SK-N-SH (cell line): ENCODE measurements at regions not wholly inside any gene's neighbourhood (a gene's known extent, or its start where the extent isn't known, plus 50 kb on each side); places are given as distances from the start of the nearest gene placed in this dataset.

Experiments used
- CTCF ChIA-PET: fragments of 300-600, 350-600 bp; formaldehyde crosslinking; extraction: SDS; loops from one replicate; lab custom pipeline; 2021; lab: Yijun Ruan, JAX
- POLR2A ChIA-PET: fragments of 350-600 bp; sonication (Branson Sonifier 250); formaldehyde crosslinking; extraction: SDS; loops from one replicate; lab custom pipeline; 2020; ENCODE audit warnings: antibody characterized with exemption, inconsistent platforms; lab: Yijun Ruan, JAX
- DNase-seq: peaks from one replicate; pipeline ENCODE4 v3.0.0; 2012
- H2AFZ ChIP-seq: fragments of 200-600 bp; sonication (generic); 2 replicates; pipeline ENCODE4 v1.8.1; 2016; ENCODE audit warnings: antibody characterized with exemption, mild to moderate bottlenecking, low read depth
- H3F3A ChIP-seq: fragments of 200-600 bp; sonication (generic); replicated peaks from 2 replicates; pipeline ENCODE3; 2016; ENCODE audit warnings: antibody characterized with exemption, mild to moderate bottlenecking; ENCODE audit not compliant: insufficient read depth
- H3K27ac ChIP-seq, 2 experiments: fragments of 200-500 bp in 1 of 2; fragments of 200-600 bp in 1 of 2; sonication (Bioruptor generic) in 1 of 2; sonication (generic), shearing (Covaris generic) in 1 of 2; 2 replicates each; pipeline versions ENCODE4 v1.5.1 to v1.6.1; 2014 to 2016; ENCODE audit warnings: low read depth in 2 of 2, inconsistent platforms in 1 of 2, low read length in 1 of 2, mild to moderate bottlenecking in 1 of 2, mixed read lengths in 1 of 2
- H3K27me3 ChIP-seq: fragments of 200-600 bp; sonication (generic), shearing (Covaris generic); 2 replicates; pipeline ENCODE4 v1.6.1; 2016; ENCODE audit warnings: mixed run types; ENCODE audit not compliant: insufficient read depth
- H3K36me3 ChIP-seq, 2 experiments: fragments of 200-500 bp in 1 of 2; fragments of 200-600 bp in 1 of 2; sonication (Bioruptor generic) in 1 of 2; sonication (generic) in 1 of 2; replicated peaks in 1 of 2; 2 replicates each; pipeline versions ENCODE3 to v1.5.1; 2014 to 2016; ENCODE audit warnings: low read length in 1 of 2, mild to moderate bottlenecking in 1 of 2; ENCODE audit not compliant: insufficient read depth in 2 of 2, control insufficient read depth in 1 of 2
- H3K4me1 ChIP-seq, 2 experiments: fragments of 200-500 bp in 1 of 2; fragments of 200-600 bp in 1 of 2; sonication (Bioruptor generic) in 1 of 2; sonication (generic), shearing (Covaris generic) in 1 of 2; 2 replicates each; pipeline versions ENCODE4 v1.5.1 to v1.6.1; 2014 to 2016; ENCODE audit warnings: low read depth in 1 of 2, low read length in 1 of 2, mixed run types in 1 of 2; ENCODE audit not compliant: insufficient read depth in 2 of 2, control insufficient read depth in 1 of 2
- H3K4me2 ChIP-seq: fragments of 200-600 bp; sonication (generic), shearing (Covaris generic); 2 replicates; pipeline ENCODE4 v1.6.1; 2017; ENCODE audit warnings: mixed run types
- H3K4me3 ChIP-seq, 2 experiments: fragments of 200-500 bp in 1 of 2; fragments of 200-600 bp in 1 of 2; sonication (Bioruptor generic) in 1 of 2; sonication (generic), shearing (Covaris generic) in 1 of 2; 2 replicates each; pipeline versions ENCODE4 v1.5.1 to v1.8.1; 2014 to 2016; ENCODE audit warnings: low read depth in 2 of 2, inconsistent platforms in 1 of 2, low read length in 1 of 2, mild to moderate bottlenecking in 1 of 2, mixed read lengths in 1 of 2, moderate library complexity in 1 of 2
- H3K79me2 ChIP-seq: fragments of 200-600 bp; sonication (generic); 2 replicates; pipeline ENCODE4 v1.8.1; 2017; ENCODE audit warnings: mild to moderate bottlenecking; ENCODE audit not compliant: insufficient read depth
- H3K9ac ChIP-seq: fragments of 200-600 bp; sonication (generic); 2 replicates; pipeline ENCODE4 v1.6.1; 2017; ENCODE audit warnings: mixed run types
- H3K9me2 ChIP-seq: fragments of 200-600 bp; sonication (generic); 2 replicates; pipeline ENCODE4 v1.6.1; 2017; ENCODE audit warnings: mixed run types
- H3K9me3 ChIP-seq: fragments of 200-600 bp; sonication (generic); 2 replicates; pipeline ENCODE4 v1.6.1; 2017; ENCODE audit warnings: mixed run types, mild to moderate bottlenecking, moderate library complexity
- H4K20me1 ChIP-seq: fragments of 200-600 bp; sonication (generic); 2 replicates; pipeline ENCODE4 v1.6.1; 2017; ENCODE audit warnings: mild to moderate bottlenecking, mixed run types; ENCODE audit not compliant: insufficient read depth
- ELF1 ChIP-seq: IDR thresholded peaks from 2 replicates; pipeline ENCODE4 v1.4.0; 2012
- EP300 ChIP-seq, 2 experiments: IDR thresholded peaks; 2 replicates each; pipeline versions ENCODE4 v1.4.0 to v1.6.1; 2012; ENCODE audit warnings: borderline replicate concordance in 1 of 2, low read depth in 1 of 2, low read length in 1 of 2
- FOSL2 ChIP-seq: IDR thresholded peaks from 2 replicates; pipeline ENCODE4 v1.4.0; 2012; ENCODE audit warnings: low read depth, mild to moderate bottlenecking, moderate library complexity, borderline replicate concordance
- FOXJ3 ChIP-seq: sonication (generic); formaldehyde crosslinking; IDR thresholded peaks from 2 replicates; pipeline ENCODE4 v1.5.1; 2020; ENCODE audit warnings: mild to moderate bottlenecking, missing genetic modification reagents
- FOXM1 ChIP-seq: IDR thresholded peaks from 2 replicates; pipeline ENCODE4 v1.4.0; 2012; ENCODE audit warnings: low read depth, mild to moderate bottlenecking
- GABPA ChIP-seq: IDR thresholded peaks from 2 replicates; pipeline ENCODE4 v1.4.0; 2012; ENCODE audit warnings: low read depth, mild to moderate bottlenecking
- GATA2 ChIP-seq: sonication (generic); formaldehyde crosslinking; IDR thresholded peaks from 2 replicates; pipeline ENCODE4 v1.5.0; 2020; ENCODE audit warnings: mild to moderate bottlenecking, missing genetic modification reagents
- MAX ChIP-seq: IDR thresholded peaks from 2 replicates; pipeline ENCODE4 v1.4.0; 2012; ENCODE audit warnings: low read depth
- NFIC ChIP-seq: IDR thresholded peaks from 2 replicates; pipeline ENCODE4 v1.4.0; 2012; ENCODE audit warnings: borderline replicate concordance
- NRF1 ChIP-seq: IDR thresholded peaks from 2 replicates; pipeline ENCODE4 v1.6.1; 2012; ENCODE audit warnings: low read depth, mild to moderate bottlenecking, low read length
- RAD21 ChIP-seq: IDR thresholded peaks from 2 replicates; pipeline ENCODE4 v1.6.1; 2012; ENCODE audit warnings: mild to moderate bottlenecking, low read length
- RCOR1 ChIP-seq: fragments of 150-350 bp; IDR thresholded peaks from 2 replicates; pipeline ENCODE4 v1.6.1; 2017; ENCODE audit warnings: antibody characterized with exemption, low read length
- REST ChIP-seq: IDR thresholded peaks from 2 replicates; pipeline ENCODE4 v1.6.1; 2012; ENCODE audit warnings: mild to moderate bottlenecking, low read depth, low read length, moderate library complexity
- RFX5 ChIP-seq: IDR thresholded peaks from 2 replicates; pipeline ENCODE4 v1.6.1; 2012; ENCODE audit warnings: mild to moderate bottlenecking, improper control_type of control experiment, low read length
- TAF1 ChIP-seq: IDR thresholded peaks from 2 replicates; pipeline ENCODE4 v1.6.1; 2012; ENCODE audit warnings: low read depth, mild to moderate bottlenecking, low read length, moderate library complexity, borderline replicate concordance
- TCF12 ChIP-seq: IDR thresholded peaks from 2 replicates; pipeline ENCODE4 v1.4.0; 2012
- TEAD4 ChIP-seq: IDR thresholded peaks from 2 replicates; pipeline ENCODE4 v1.4.0; 2012; ENCODE audit warnings: mild to moderate bottlenecking, borderline replicate concordance; ENCODE audit not compliant: insufficient read depth
- USF2 ChIP-seq: fragments of 150-350 bp; IDR thresholded peaks from 2 replicates; pipeline ENCODE4 v1.6.1; 2017; ENCODE audit warnings: antibody characterized with exemption, low read length, low read depth, borderline replicate concordance

- no peak for TF ChIP-seq REST
- TF ChIP-seq NRF1: no peak
- TF ChIP-seq RCOR1: no peak
- TF ChIP-seq FOXM1: no peak
- no peak for TF ChIP-seq TEAD4
- TF ChIP-seq MAX: no peak
- no peak for TF ChIP-seq USF2
These were observed 124.6 kb upstream of the CAMK1G start (continued) for GRCh38 chr1:209458921-209459320.

- no peaks in the 10 kb centered on the region for H3K9me2 ChIP-seq
- H2AFZ ChIP-seq: no peak overlapping the region
- H3K4me3 ChIP-seq: no peak overlapping the region
- peaks cover 13% of the 10 kb centered on the region; the same call in 1 of the 2 replicates for H3K9me3 ChIP-seq
- peaks cover 0 to 8% of the 10 kb centered on the region in 2 experiments; a peak in 1 of 4 replicates for H3K4me1 ChIP-seq
- no peak overlapping the region for H3K4me2 ChIP-seq
- no peaks in the 10 kb centered on the region for H3K79me2 ChIP-seq
- TF ChIP-seq TAF1: no peak
- no peak for TF ChIP-seq EP300 (IDR thresholded peaks at IDR 0.05; ENCODE audit: borderline replicate concordance in 1 of 2, low read depth in 1 of 2, low read length in 1 of 2)
- no peak for TF ChIP-seq FOXM1
- TF ChIP-seq TEAD4: no peak
- TF ChIP-seq RAD21: no peak
- no peak for TF ChIP-seq GATA2 (CRISPR knock-in tag)
- no peak for TF ChIP-seq FOSL2
- TF ChIP-seq TCF12: no peak
- no peak for TF ChIP-seq RFX5
- TF ChIP-seq FOXJ3 (CRISPR knock-in tag): no peak
- TF ChIP-seq ELF1: no peak
- TF ChIP-seq NFIC: no peak
- no peak for TF ChIP-seq GABPA
- no peak overlapping the region for H3K9ac ChIP-seq
- no peak overlapping the region for H3K27ac ChIP-seq
- H3K36me3 ChIP-seq: no peaks in the 10 kb centered on the region
- no peak for DNase-seq
- no peaks in the 10 kb centered on the region for H3F3A ChIP-seq
- ChIA-PET CTCF (interaction anchor here (1.5 to 2.3 kb wide), 2 partner anchors 27 to 106 kb away, joined by 3 to 5 read pairs; no protein-coding TSS in a partner anchor), POLR2A (no interaction called here)
- no peaks in the 10 kb centered on the region for H3K27me3 ChIP-seq
- H4K20me1 ChIP-seq: no peaks in the 10 kb centered on the region
These were observed 122.3 kb upstream of the CAMK1G start for GRCh38 chr1:209461168-209461567.
